ENCODE measurements at regions not wholly inside any gene's neighbourhood (a gene's known extent, or its start where the extent isn't known, plus 50 kb on each side); places are given as distances from the start of the nearest gene placed in this dataset.

DNA sequence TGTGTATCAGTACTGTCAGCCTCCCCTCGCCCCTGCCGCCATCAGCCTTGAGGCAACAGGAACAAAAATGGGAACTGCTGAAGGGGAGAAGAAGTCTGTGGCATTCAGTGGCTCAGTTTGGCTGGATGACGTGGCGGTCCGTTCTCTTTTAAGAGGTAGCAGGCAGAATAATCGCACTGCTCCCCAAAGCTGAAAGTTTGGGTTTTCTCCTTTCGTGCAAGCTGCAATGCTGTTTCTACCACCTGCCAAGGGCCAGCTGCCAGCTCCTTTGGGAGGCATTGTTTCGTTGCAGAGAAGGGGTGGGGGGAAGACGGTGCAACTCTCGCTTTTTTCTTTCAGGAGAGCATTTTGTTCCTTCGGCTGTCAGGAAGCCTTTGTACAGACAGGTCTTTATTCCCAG lies 369.6 kb upstream of the RORA start:
- Histone ChIP-seq H2AFZ (ENCODE audit: low read depth, low read length) (no peak overlapping the region), H3K9me3 (ENCODE audit: insufficient read depth, low read length) (no peaks in the 10 kb centered on the region), H3K9ac (ENCODE audit: low read length) (no peak overlapping the region), H3K4me2 (ENCODE audit: low read length) (no peak overlapping the region), H3K27me3 (ENCODE audit: low read depth, low read length) (no peaks in the 10 kb centered on the region), H3K36me3 (replicated peaks; ENCODE audit: low read depth, low read length) (no peaks in the 10 kb centered on the region), H3K4me3 (ENCODE audit: low read length) (no peak overlapping the region), H3K79me2 (ENCODE audit: low read length) (no peaks in the 10 kb centered on the region), H3K27ac (ENCODE audit: low read length) (no peak overlapping the region), H4K20me1 (ENCODE audit: insufficient read depth, low read length) (no peaks in the 10 kb centered on the region), H3K4me1 (ENCODE audit: low read length) (no peaks in the 10 kb centered on the region)
- TF ChIP-seq, protein P1, sequence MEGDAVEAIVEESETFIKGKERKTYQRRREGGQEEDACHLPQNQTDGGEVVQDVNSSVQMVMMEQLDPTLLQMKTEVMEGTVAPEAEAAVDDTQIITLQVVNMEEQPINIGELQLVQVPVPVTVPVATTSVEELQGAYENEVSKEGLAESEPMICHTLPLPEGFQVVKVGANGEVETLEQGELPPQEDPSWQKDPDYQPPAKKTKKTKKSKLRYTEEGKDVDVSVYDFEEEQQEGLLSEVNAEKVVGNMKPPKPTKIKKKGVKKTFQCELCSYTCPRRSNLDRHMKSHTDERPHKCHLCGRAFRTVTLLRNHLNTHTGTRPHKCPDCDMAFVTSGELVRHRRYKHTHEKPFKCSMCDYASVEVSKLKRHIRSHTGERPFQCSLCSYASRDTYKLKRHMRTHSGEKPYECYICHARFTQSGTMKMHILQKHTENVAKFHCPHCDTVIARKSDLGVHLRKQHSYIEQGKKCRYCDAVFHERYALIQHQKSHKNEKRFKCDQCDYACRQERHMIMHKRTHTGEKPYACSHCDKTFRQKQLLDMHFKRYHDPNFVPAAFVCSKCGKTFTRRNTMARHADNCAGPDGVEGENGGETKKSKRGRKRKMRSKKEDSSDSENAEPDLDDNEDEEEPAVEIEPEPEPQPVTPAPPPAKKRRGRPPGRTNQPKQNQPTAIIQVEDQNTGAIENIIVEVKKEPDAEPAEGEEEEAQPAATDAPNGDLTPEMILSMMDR (IDR thresholded peaks at IDR 0.05; ENCODE audit: low read depth, low read length), result no peak
- TF ChIP-seq EZH2phosphoT487 (IDR thresholded peaks at IDR 0.05; ENCODE audit: low read depth), result no peak

DNA sequence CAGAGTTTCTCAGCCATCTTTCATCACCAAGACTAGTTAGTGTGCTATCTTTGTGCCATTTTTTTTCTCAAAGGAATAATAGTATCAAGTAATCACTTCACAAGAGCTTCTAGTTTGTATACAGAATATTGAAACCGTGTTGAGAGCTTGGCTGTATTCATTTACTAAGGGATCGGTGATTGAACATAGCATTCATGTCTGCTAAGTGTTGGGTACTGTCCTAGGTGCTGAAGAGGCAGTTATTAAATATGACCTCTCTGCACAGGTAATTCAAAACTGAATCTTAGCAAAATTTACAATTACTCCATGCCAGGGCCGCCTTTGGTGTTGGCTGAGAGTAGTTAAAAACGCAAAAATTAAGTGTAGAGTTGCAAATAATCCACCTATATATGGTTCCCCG lies 355.3 kb upstream of the RORA start:
- Histone ChIP-seq H3K4me2 (ENCODE audit: low read length) (no peak overlapping the region), H3K4me3 (ENCODE audit: low read length) (no peak overlapping the region), H3K79me2 (ENCODE audit: low read length) (no peaks in the 10 kb centered on the region), H3K9me3 (ENCODE audit: insufficient read depth, low read length) (no peaks in the 10 kb centered on the region), H3K4me1 (ENCODE audit: low read length) (no peaks in the 10 kb centered on the region), H3K27ac (ENCODE audit: low read length) (no peak overlapping the region), H4K20me1 (ENCODE audit: insufficient read depth, low read length) (no peaks in the 10 kb centered on the region), H2AFZ (ENCODE audit: low read depth, low read length) (no peak overlapping the region), H3K9ac (ENCODE audit: low read length) (no peak overlapping the region), H3K27me3 (ENCODE audit: low read depth, low read length) (no peaks in the 10 kb centered on the region), H3K36me3 (replicated peaks; ENCODE audit: low read depth, low read length) (no peaks in the 10 kb centered on the region)
- TF ChIP-seq EZH2phosphoT487 (IDR thresholded peaks at IDR 0.05; ENCODE audit: low read depth), result no peak
- TF ChIP-seq, protein P1 (IDR thresholded peaks at IDR 0.05; ENCODE audit: low read depth, low read length), result no peak

DNA sequence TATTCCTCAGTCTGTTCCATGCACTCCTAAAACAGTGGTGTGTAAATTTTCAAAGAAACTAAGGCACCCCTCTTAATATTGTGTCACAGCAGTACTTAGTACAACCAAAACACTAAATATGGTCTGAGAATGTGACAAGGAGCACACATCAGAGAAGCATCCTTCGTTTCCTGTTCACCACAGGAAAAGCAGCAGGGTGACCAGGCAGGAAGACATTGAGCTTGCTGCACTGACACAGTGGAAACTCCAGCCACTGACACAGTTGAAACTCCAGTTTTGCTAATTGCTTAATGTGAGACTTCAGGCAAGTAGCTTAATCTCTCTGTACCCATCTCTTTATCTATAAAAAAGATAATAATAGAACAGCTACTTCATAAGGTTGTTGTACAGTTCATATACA lies 353.0 kb upstream of the RORA start:
- Histone ChIP-seq H3K9ac (ENCODE audit: low read length) (no peak overlapping the region), H4K20me1 (ENCODE audit: insufficient read depth, low read length) (no peaks in the 10 kb centered on the region), H3K4me3 (ENCODE audit: low read length) (no peak overlapping the region), H3K79me2 (ENCODE audit: low read length) (no peaks in the 10 kb centered on the region), H3K4me2 (ENCODE audit: low read length) (no peak overlapping the region), H3K4me1 (ENCODE audit: low read length) (no peaks in the 10 kb centered on the region), H3K9me3 (ENCODE audit: insufficient read depth, low read length) (no peaks in the 10 kb centered on the region), H3K27ac (ENCODE audit: low read length) (no peak overlapping the region), H2AFZ (ENCODE audit: low read depth, low read length) (no peak overlapping the region), H3K27me3 (ENCODE audit: low read depth, low read length) (no peaks in the 10 kb centered on the region), H3K36me3 (replicated peaks; ENCODE audit: low read depth, low read length) (no peaks in the 10 kb centered on the region)
- TF ChIP-seq, protein P1 (IDR thresholded peaks at IDR 0.05; ENCODE audit: low read depth, low read length), result no peak
- no peak for TF ChIP-seq EZH2phosphoT487 (IDR thresholded peaks at IDR 0.05; ENCODE audit: low read depth)

DNA sequence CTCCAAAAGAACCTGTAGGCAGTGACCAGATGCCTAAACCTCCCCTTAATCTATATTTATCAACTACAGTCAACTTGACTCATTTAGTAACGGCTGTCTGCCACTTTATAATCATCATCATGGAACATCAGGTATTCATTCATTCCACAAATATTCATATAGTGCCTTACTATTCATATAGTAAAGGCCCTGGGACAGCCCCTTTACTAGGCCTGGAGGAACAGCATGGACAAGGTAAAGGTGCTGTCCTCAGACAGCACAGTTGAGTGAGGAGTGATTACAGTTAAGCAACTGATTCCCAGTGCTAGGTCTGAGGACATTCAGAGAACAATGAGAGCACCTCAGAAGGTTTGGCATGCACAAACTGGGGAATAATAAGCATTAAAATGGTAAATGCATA lies 346.5 kb upstream of the RORA start:
- no peak overlapping the region for H3K4me3 ChIP-seq (ENCODE audit: low read length)
- no peaks in the 10 kb centered on the region for H3K9me3 ChIP-seq (ENCODE audit: insufficient read depth, low read length)
- no peak overlapping the region for H2AFZ ChIP-seq (ENCODE audit: low read depth, low read length)
- H4K20me1 ChIP-seq (ENCODE audit: insufficient read depth, low read length), result no peaks in the 10 kb centered on the region
- no peaks in the 10 kb centered on the region for H3K79me2 ChIP-seq (ENCODE audit: low read length)
- no peaks in the 10 kb centered on the region for H3K36me3 ChIP-seq (replicated peaks; ENCODE audit: low read depth, low read length)
- no peak overlapping the region for H3K4me2 ChIP-seq (ENCODE audit: low read length)
- no peak for TF ChIP-seq EZH2phosphoT487 (IDR thresholded peaks at IDR 0.05; ENCODE audit: low read depth)
- TF ChIP-seq, protein P1 (IDR thresholded peaks at IDR 0.05; ENCODE audit: low read depth, low read length), result no peak
- no peak overlapping the region for H3K27ac ChIP-seq (ENCODE audit: low read length)
- no peaks in the 10 kb centered on the region for H3K27me3 ChIP-seq (ENCODE audit: low read depth, low read length)
- no peaks in the 10 kb centered on the region for H3K4me1 ChIP-seq (ENCODE audit: low read length)
- H3K9ac ChIP-seq (ENCODE audit: low read length), result no peak overlapping the region

Measured in OCI-LY3 (cell line).